ENCODE measurements at regions not wholly inside any gene's neighbourhood (a gene's known extent, or its start where the extent isn't known, plus 50 kb on each side); places are given as distances from the start of the nearest gene placed in this dataset.

DNA sequence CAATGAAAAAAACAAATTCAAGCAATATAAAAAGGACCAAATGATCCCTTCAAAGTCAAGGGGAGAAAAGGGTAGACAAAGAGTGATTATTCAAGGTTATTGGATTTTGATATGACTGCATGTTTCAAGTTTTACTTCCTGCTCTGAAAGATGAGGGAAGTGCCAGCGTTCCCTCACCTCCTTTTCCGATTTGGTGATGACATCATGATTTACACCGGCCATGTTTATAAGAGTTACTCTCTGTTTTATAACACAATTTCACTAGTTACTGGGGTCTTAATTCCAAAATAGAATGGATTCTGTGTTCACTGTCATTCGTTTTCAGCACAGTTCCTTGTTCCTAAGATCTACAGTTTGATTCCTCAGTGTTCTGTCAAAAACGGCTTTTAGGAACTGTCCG lies 60.5 kb upstream of the CPXM2 start:
- TF ChIP-seq, protein P1, sequence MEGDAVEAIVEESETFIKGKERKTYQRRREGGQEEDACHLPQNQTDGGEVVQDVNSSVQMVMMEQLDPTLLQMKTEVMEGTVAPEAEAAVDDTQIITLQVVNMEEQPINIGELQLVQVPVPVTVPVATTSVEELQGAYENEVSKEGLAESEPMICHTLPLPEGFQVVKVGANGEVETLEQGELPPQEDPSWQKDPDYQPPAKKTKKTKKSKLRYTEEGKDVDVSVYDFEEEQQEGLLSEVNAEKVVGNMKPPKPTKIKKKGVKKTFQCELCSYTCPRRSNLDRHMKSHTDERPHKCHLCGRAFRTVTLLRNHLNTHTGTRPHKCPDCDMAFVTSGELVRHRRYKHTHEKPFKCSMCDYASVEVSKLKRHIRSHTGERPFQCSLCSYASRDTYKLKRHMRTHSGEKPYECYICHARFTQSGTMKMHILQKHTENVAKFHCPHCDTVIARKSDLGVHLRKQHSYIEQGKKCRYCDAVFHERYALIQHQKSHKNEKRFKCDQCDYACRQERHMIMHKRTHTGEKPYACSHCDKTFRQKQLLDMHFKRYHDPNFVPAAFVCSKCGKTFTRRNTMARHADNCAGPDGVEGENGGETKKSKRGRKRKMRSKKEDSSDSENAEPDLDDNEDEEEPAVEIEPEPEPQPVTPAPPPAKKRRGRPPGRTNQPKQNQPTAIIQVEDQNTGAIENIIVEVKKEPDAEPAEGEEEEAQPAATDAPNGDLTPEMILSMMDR (IDR thresholded peaks at IDR 0.05), result no peak
- TF ChIP-seq POLR2A (IDR thresholded peaks at IDR 0.05), result no peak
- no peak for TF ChIP-seq POLR2AphosphoS5 (IDR thresholded peaks at IDR 0.05)
